GM12865 (cell line): ENCODE measurements at regions not wholly inside any gene's neighbourhood (a gene's known extent, or its start where the extent isn't known, plus 50 kb on each side); places are given as distances from the start of the nearest gene placed in this dataset.

Experiments
- DNase-seq: peaks from one replicate; pipeline ENCODE4 v3.0.0; 2010; ENCODE audit warnings: low read depth
- H3K4me3 ChIP-seq: 2 replicates; pipeline ENCODE4 v1.5.1; 2011; ENCODE audit warnings: mild to moderate bottlenecking, low read depth, low read length, control low read depth
- CTCF ChIP-seq: IDR thresholded peaks from 2 replicates; pipeline ENCODE4 v1.5.1; 2011; ENCODE audit warnings: low read length, control low read depth, low read depth, inconsistent platforms; ENCODE audit not compliant: insufficient read depth; ENCODE audit errors: missing control alignments

DNA sequence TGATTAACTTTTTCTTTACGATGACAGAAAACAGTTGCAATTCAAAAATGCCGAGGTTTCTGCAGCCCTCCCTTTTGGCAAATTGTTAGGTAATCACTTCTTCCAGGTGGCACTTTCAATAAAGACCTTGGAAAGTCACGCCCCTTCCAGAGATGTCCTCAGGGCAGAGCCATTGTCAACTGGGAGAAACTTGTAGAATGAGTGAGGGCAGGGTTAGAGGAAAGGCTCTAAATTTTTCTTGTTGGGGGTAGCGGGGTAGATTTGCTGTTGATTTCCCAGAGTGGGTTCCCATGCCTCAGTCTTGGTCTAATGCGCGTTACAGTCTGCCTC, 421.1 kb downstream of the FGF9 start:
- no peak overlapping the region for H3K4me3 ChIP-seq
- no peak for DNase-seq
- TF ChIP-seq CTCF = no peak

- DNase-seq = no peak
- TF ChIP-seq CTCF = no peak
- H3K4me3 ChIP-seq = no peak overlapping the region
These were observed 422.1 kb downstream of the FGF9 start for GRCh38 chr13:22092791-22093560.

DNA sequence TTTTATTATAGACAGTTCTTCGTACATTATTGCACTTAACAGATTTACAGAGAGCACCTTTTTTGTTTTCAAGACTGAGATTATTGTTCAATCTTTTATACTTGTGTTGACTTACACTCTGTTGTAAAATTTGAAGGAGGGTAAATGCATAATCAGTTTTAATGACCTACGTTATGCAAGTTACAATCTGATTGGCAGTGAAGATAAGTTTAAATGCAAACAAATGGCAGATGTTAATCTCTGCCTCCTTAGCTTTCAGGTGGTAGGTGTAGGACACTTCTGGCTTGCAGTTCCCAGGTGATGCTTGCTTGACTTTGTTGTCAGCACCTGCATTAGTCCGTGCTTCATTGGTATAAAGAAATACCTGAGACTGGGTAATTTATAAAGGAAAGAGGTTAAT, 424.9 kb downstream of the FGF9 start:
- H3K4me3 ChIP-seq = no peak overlapping the region
- TF ChIP-seq CTCF = no peak
- no peak for DNase-seq

DNA sequence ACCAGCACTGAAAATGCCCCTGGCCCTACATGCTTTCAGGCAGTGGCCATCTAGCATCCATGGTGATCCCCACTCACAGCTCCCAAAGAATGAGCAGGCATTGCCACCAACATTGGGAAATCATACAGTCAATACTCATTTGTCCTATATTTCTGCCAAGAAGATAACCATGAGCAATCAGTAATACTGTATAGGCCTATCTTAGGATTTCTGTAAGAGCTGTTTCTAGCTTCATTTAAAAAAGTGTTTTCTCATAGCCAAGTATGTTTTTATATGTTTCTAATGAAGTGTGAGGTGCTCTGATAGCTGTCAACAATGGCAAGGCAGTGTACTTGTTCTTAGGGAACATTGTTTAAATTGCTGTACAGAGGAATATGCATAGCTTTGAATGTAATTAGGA, 428.7 kb downstream of the FGF9 start:
- DNase-seq = no peak
- H3K4me3 ChIP-seq = no peak overlapping the region
- TF ChIP-seq CTCF = no peak

DNA sequence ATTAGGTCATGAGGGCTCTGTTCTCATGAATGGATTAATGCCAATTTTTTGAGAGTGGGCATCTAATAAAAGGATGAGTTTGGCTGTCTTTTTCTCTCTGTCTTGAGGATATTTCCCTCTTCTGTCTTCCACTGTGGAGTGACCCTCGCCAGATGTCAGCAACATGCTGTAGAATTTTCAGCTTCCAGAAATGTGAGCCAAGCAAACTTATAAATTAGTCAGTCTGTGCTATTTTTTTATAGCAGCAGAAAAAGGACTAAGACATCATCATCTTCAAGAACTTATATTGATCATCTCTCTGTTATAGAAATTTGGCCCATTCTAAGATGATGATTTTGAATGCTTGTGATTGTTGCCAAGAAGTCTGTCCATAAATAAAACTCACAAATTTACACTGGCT, 431.4 kb downstream of the FGF9 start:
- no peak for TF ChIP-seq CTCF
- no peak overlapping the region for H3K4me3 ChIP-seq
- DNase-seq = no peak

DNA sequence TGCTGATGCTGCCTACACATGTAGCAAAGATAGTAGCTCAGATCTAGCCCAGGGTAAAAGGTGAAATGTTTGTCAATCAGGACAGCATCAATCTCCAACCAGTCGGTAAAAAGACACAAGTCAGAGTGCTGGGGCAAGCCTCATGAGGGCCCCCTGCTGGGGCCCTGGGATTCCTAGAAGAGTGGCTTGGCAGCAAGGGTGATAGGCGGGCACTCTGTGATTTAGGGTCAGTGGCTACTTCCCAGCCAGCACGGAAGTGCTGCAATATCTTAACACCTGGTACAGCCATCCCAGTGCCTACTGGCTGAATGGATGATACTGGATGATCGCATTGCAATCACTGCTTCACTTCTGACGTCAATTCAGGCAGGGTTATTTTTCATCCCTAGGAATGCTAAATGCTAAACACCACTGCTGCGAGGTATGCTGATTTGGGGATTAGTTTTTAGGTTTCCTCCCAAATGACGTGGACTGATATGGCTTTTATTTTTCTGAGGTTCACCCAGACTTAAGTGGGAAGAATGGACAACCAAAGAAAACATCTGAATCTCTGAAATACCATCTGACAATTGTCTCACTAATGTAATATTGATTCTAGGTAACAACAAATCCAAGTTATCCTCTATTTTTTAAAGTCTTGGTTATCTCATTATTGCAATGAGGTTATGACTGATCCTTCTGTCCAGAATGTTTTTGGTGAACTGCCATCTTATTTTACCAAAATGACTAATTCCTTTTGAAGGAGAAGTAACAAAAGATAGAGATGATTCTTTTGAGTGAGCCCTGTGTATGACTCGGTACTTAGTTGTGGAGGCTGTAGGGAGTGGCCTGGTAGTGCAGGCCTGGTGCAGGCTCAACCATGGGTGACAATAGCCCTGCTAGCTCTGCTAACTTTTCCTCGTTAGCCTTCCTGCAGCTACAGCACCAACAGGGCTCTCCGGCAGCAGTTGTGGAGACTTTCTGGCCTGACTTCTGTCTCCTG, 432.5 kb downstream of the FGF9 start:
- no peak for DNase-seq
- TF ChIP-seq CTCF = no peak

More for the DNA sequence above, 432.5 kb downstream of the FGF9 start:
- no peak overlapping the region for H3K4me3 ChIP-seq
